Nephron (organoid): ENCODE measurements at regions not wholly inside any gene's neighbourhood (a gene's known extent, or its start where the extent isn't known, plus 50 kb on each side); places are given as distances from the start of the nearest gene placed in this dataset.
A peak's percentile ranks its signal among the peaks of the same experiment; 100 is the strongest.

ENCODE experiments used
- H3K27ac Mint-ChIP-seq, 3 experiments: 2 replicates each; pipeline ENCODE4 v1.8.0; 2020; ENCODE audit warnings: mixed read lengths in 3 of 3, mild to moderate bottlenecking in 2 of 3, moderate library complexity in 1 of 3
- H3K27me3 Mint-ChIP-seq: 2 replicates; pipeline ENCODE4 v1.8.0; 2021; ENCODE audit warnings: low read depth, mild to moderate bottlenecking, moderate library complexity, mixed read lengths
- H3K36me3 Mint-ChIP-seq: 2 replicates; pipeline ENCODE4 v1.8.0; 2020; ENCODE audit warnings: low read depth, mixed read lengths
- H3K4me1 Mint-ChIP-seq: 2 replicates; pipeline ENCODE4 v1.8.0; 2020; ENCODE audit warnings: mixed read lengths
- H3K4me3 Mint-ChIP-seq, 3 experiments: 2 replicates each; pipeline ENCODE4 v1.8.0; 2020; ENCODE audit warnings: mild to moderate bottlenecking in 3 of 3, mixed read lengths in 3 of 3, moderate library complexity in 2 of 3
- H3K9me3 Mint-ChIP-seq: 2 replicates; pipeline ENCODE4 v1.8.0; 2020; ENCODE audit warnings: mixed read lengths
- CTCF ChIP-seq, 3 experiments: fragments of 200-600 bp; sonication (generic); IDR thresholded peaks; one replicate each; pipeline ENCODE4 v1.5.0; 2021; ENCODE audit warnings: antibody characterized with exemption in 3 of 3; ENCODE audit not compliant: unreplicated experiment in 3 of 3

- Mint-ChIP-seq H3K9me3 (peaks cover 7% of the 10 kb centered on the region), H3K27me3 (no peaks in the 10 kb centered on the region), H3K36me3 (no peaks in the 10 kb centered on the region), H3K27ac (no peak overlapping the region), H3K4me1 (peaks cover 33% of the 10 kb centered on the region), H3K4me3 (no peak overlapping the region)
- no peak for TF ChIP-seq CTCF (IDR thresholded peaks at IDR 0.05; ENCODE audit: unreplicated experiment in 3 of 3)
Measured at GRCh38 chr18:76231402-76231801, 263.6 kb downstream of the ZNF516 start.

DNA sequence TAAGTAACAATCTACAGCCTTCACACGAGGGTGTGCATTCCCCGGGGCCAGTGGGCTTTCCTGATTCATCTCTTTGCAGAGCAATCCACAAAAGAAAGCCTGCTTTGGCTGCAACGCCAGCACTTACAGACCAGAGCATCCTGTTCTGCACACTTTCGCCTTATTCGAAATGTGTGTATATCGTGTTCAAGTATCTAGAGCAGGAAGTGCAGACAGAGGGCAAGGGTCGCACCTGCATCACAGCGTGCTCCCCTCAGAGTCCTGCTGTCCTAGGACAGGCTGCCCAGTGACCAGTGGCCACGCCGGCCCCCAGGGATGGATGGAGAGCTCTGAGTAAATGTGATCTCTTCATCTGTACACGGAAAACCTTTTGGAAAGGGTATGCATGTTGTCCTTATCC, 264.3 kb downstream of the ZNF516 start:
- Mint-ChIP-seq H3K36me3 (no peaks in the 10 kb centered on the region), H3K27ac (no peak overlapping the region), H3K27me3 (no peaks in the 10 kb centered on the region), H3K9me3 (peaks cover 5% of the 10 kb centered on the region), H3K4me1 (peaks cover 33% of the 10 kb centered on the region), H3K4me3 (no peak overlapping the region)
- TF ChIP-seq CTCF (IDR thresholded peaks at IDR 0.05; ENCODE audit: unreplicated experiment in 3 of 3) = no peak

DNA sequence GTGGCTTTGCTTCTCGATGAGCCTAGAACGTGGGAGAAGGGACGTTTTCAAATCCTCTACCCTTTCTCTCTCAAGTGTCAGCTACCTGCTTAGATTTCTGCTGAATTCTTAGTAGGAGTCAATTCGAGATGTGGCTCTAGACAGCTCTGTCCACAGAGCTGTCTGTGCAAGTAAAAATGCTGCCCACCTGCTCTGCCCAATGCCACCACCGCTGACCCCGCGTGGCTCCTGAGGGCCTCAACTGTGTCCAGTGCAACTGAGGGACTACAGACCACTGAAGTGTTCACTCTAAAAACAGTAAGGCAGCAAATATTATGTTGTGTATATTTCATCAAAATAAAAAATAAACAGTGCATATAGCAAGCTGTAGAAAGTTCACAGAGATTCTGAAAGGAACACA, 266.3 kb downstream of the ZNF516 start:
- H3K4me3 Mint-ChIP-seq = no peak overlapping the region
- TF ChIP-seq CTCF (IDR thresholded peaks at IDR 0.05; ENCODE audit: unreplicated experiment in 3 of 3) = no peak

DNA sequence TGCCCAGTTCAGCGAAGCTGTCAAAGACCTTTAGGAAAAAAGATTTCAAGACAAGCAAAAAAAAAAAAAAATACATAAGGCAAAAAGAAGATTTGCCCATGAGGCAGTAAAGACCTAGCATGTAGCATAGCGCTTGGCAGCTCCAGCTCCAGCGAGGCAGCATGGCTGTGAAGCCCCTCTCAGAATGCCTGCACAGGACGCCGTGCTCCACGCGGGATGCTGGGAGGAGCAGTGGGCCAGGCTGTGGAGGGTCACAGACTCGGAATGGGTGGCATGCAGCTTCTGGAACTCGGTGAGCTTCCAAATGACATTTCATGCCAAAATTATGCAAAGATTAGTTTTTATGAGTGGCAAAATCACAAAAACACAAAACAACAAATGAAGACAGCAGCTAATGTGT, 267.3 kb downstream of the ZNF516 start:
- no peak for TF ChIP-seq CTCF (IDR thresholded peaks at IDR 0.05; ENCODE audit: unreplicated experiment in 3 of 3)
- Mint-ChIP-seq H3K27me3 (no peaks in the 10 kb centered on the region), H3K27ac (no peak overlapping the region), H3K36me3 (no peaks in the 10 kb centered on the region), H3K4me1 (peaks cover 7% of the 10 kb centered on the region), H3K9me3 (no peaks in the 10 kb centered on the region), H3K4me3 (no peak overlapping the region)

More for the DNA sequence above, 266.3 kb downstream of the ZNF516 start:
- H3K27me3 Mint-ChIP-seq = no peaks in the 10 kb centered on the region
- no peaks in the 10 kb centered on the region for H3K36me3 Mint-ChIP-seq
- H3K27ac Mint-ChIP-seq = no peak overlapping the region
- H3K4me1 Mint-ChIP-seq = peaks cover 17% of the 10 kb centered on the region
- no peaks in the 10 kb centered on the region for H3K9me3 Mint-ChIP-seq

- no peaks in the 10 kb centered on the region for H3K27me3 Mint-ChIP-seq
- no peaks in the 10 kb centered on the region for H3K4me1 Mint-ChIP-seq
- no peak overlapping the region for H3K27ac Mint-ChIP-seq
- no peak overlapping the region for H3K4me3 Mint-ChIP-seq
- H3K36me3 Mint-ChIP-seq = no peaks in the 10 kb centered on the region
- no peaks in the 10 kb centered on the region for H3K9me3 Mint-ChIP-seq
- TF ChIP-seq CTCF (IDR thresholded peaks at IDR 0.05; ENCODE audit: unreplicated experiment in 3 of 3) = no peak
Measured at GRCh38 chr18:76223403-76223802, 271.6 kb downstream of the ZNF516 start.

DNA sequence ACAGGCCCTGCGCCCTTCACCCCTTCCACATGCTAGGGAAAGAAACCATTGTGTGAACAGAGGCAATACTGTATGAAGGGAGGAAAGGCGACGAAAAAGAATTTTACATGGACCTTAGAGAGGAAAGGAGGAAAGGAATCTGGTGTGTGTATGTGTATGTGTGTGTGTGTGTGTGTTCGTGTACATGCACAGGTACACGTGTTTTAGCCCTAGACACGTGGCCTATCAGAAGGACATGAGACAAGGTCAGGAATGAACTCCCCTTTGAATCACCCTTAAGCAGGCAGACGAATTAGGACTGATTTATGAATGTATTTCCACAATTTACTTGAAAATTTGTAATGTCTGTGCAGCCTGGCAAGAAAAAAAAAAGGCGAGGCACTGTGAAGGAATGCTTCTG, 276.0 kb downstream of the ZNF516 start:
- no peak for TF ChIP-seq CTCF (IDR thresholded peaks at IDR 0.05; ENCODE audit: unreplicated experiment in 3 of 3)
- H3K27me3 Mint-ChIP-seq = no peaks in the 10 kb centered on the region
- H3K4me3 Mint-ChIP-seq = no peak overlapping the region
- no peaks in the 10 kb centered on the region for H3K36me3 Mint-ChIP-seq
- no peaks in the 10 kb centered on the region for H3K9me3 Mint-ChIP-seq
- no peaks in the 10 kb centered on the region for H3K4me1 Mint-ChIP-seq
- peak overlapping the region in 1 of 3 experiments; percentile 1 for H3K27ac Mint-ChIP-seq
